GM12874 (cell line): ENCODE measurements at regions not wholly inside any gene's neighbourhood (a gene's known extent, or its start where the extent isn't known, plus 50 kb on each side); places are given as distances from the start of the nearest gene placed in this dataset.

ENCODE experiments used
- CTCF ChIP-seq: IDR thresholded peaks from 2 replicates; pipeline ENCODE4 v1.5.1; 2011; ENCODE audit warnings: low read depth, mild to moderate bottlenecking, control low read depth, low read length, moderate library complexity; ENCODE audit not compliant: insufficient read depth

GRCh38 chr10:92756201-92757065 is 66.7 kb downstream of the HHEX start:
- TF ChIP-seq CTCF: no peak

DNA sequence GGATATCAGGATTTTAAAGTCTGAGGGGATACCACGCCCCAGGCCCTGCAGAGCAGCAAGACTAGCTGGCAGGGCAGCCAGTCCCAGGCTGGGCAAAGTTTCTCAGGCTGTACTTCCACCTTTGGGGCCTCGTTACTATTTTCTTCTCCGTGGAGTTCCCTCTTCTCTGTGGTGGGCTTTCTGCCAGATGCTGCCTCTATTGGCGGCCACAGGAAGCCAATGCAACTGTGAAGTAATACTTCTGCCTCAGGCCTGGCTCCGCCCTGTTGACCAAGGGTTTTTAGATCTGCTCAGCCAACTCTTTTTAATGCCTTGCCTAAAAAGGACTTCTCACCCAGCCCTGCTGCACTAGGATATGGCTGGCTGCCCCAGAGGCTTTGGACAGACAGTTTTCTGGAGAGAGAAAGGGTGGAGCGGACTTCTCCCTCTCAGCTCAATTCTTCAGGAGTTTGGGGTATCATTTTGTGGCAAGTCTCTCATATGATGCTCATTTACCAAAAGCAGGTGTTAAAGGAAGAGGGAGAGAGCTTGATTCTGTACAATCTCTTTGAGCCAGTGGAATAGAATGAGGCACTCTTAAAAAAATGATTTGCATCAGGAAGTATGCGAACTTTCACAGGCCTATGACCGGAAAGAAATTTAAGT is 67.4 kb downstream of the HHEX start:
- peak; percentile 46 for TF ChIP-seq CTCF

DNA sequence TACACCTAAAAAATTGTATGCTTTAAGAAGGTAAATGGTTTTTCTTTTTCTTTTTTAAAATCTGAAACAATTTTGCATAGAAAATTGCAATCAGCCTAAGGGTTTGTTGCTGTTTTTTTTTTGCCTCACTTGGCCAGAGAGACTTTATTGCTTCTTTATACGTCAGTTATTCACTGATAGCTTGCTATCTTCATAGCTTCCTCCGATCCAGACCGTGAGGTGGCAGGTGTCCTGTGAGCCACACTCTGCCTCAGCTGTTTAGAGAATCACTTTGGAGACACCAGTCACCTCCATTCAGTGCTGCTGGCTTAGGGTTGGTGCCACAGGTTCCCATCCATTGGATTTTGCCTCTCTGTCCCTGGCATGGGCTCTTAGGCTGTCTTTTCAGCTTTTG is 68.0 kb downstream of the HHEX start:
- no peak for TF ChIP-seq CTCF

DNA sequence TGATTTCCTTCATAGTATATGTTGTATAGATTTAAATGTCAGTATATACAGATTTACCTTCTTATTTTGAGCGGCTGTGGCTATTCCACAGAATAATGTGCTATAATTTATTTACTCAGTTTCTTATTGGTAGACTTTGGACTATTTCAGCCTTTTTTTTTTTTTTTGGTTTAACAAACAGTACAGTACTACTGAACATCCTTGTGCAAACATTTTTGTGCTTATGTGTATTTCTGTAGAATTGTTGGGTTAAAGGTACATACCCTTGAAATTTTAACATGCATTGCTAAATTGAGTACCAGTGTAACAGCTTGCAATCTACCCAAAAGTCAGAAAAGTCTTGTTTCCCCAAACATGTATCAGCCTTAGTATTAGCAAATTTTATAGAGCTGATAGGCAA is 68.8 kb downstream of the HHEX start:
- no peak for TF ChIP-seq CTCF

DNA sequence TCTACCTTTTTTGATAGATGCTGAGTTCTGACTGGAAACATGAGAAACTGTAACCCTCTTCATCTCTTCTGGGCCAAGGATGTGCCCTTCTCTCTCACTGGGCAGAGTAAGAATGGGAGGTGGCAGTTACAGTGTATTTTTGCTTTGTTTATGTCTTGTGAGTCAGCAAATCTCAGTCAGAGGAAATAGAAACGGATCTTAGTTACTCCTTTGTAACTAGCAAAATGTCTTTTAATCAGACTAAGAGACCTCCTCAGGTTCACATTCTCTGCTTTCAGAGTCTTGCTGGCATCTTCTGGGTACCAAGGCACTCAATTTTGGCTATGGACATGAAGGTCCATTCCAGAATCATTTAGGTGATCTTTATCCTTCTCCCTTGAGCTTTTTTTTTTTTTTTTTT is 70.9 kb downstream of the HHEX start:
- no peak for TF ChIP-seq CTCF

GRCh38 chr10:92761571-92761970 is 71.8 kb downstream of the HHEX start:
- TF ChIP-seq CTCF: no peak

GRCh38 chr10:92763634-92764155 is 73.9 kb downstream of the HHEX start:
- TF ChIP-seq CTCF: no peak
